SU-DHL-6 (cell line): ENCODE measurements at regions not wholly inside any gene's neighbourhood (a gene's known extent, or its start where the extent isn't known, plus 50 kb on each side); places are given as distances from the start of the nearest gene placed in this dataset.

ENCODE experiments used
- H2AFZ ChIP-seq: fragments of 200-600 bp; sonication (generic); 2 replicates; pipeline ENCODE4 v1.6.1; 2014; ENCODE audit warnings: low read depth, mild to moderate bottlenecking, moderate library complexity, mixed read lengths, antibody characterized with exemption, low read length; ENCODE audit not compliant: severe bottlenecking
- H3F3A ChIP-seq: fragments of 200-600 bp; shearing (Covaris generic); 2 replicates; pipeline ENCODE4 v1.6.0; 2016; ENCODE audit warnings: antibody characterized with exemption, mild to moderate bottlenecking; ENCODE audit not compliant: insufficient read depth
- H3K27ac ChIP-seq: fragments of 200-600 bp; sonication (generic); 2 replicates; pipeline ENCODE4 v1.5.1; 2016; ENCODE audit warnings: low read depth, mild to moderate bottlenecking, low read length, moderate library complexity, mixed read lengths
- H3K27me3 ChIP-seq: fragments of 200-600 bp; sonication (generic), shearing (Covaris generic); 2 replicates; pipeline ENCODE4 v1.6.0; 2014; ENCODE audit warnings: mild to moderate bottlenecking, low read length
- H3K36me3 ChIP-seq: fragments of 200-600 bp; sonication (generic); 2 replicates; pipeline ENCODE4 v1.6.1; 2014; ENCODE audit warnings: mild to moderate bottlenecking, low read length, mixed read lengths
- H3K4me2 ChIP-seq: fragments of 300-600, 200-600 bp; shearing (Covaris generic), sonication (generic); 2 replicates; pipeline ENCODE4 v1.6.0; 2014; ENCODE audit warnings: low read length, low read depth, mild to moderate bottlenecking; ENCODE audit not compliant: poor library complexity, severe bottlenecking
- H3K4me3 ChIP-seq: fragments of 200-600 bp; sonication (generic); 2 replicates; pipeline ENCODE4 v1.5.1; 2014; ENCODE audit warnings: antibody characterized with exemption, low read length, mild to moderate bottlenecking, mixed read lengths; ENCODE audit not compliant: insufficient read depth, poor library complexity, severe bottlenecking
- H3K79me2 ChIP-seq: fragments of 200-600 bp; sonication (generic); 2 replicates; pipeline ENCODE4 v1.6.1; 2014; ENCODE audit warnings: mild to moderate bottlenecking, low read length, moderate library complexity; ENCODE audit not compliant: insufficient read depth
- H3K9ac ChIP-seq: fragments of 200-600 bp; sonication (generic); 2 replicates; pipeline ENCODE4 v1.7.0; 2014; ENCODE audit warnings: mild to moderate bottlenecking, low read length
- H3K9me2 ChIP-seq: fragments of 200-600 bp; sonication (generic); replicated peaks from 2 replicates; pipeline ENCODE4 v1.6.1; 2014; ENCODE audit warnings: low read length; ENCODE audit not compliant: insufficient read depth
- H3K9me3 ChIP-seq: fragments of 200-600 bp; sonication (generic); 2 replicates; pipeline ENCODE4 v1.6.1; 2014; ENCODE audit warnings: low read length, mixed read lengths; ENCODE audit not compliant: insufficient read depth
- H4K20me1 ChIP-seq: fragments of 200-600 bp; sonication (generic); 2 replicates; pipeline ENCODE4 v1.6.1; 2014; ENCODE audit warnings: low read depth, mild to moderate bottlenecking, antibody characterized with exemption, low read length, moderate library complexity, mixed read lengths
- EZH2phosphoT487 ChIP-seq: fragments of 200-600 bp; sonication (generic), shearing (Covaris generic); conservative IDR thresholded peaks from 2 replicates; pipeline ENCODE4 v1.6.1; 2018; ENCODE audit warnings: mild to moderate bottlenecking, antibody characterized with exemption, low read length, moderate library complexity, mixed read lengths
- TF ChIP-seq, protein P1 (sequence below): fragments of 200-600 bp; sonication (generic); IDR thresholded peaks from one replicate; pipeline ENCODE4 v1.5.1; 2017; ENCODE audit warnings: antibody characterized with exemption, mild to moderate bottlenecking, low read length, moderate library complexity; ENCODE audit not compliant: insufficient read depth, poor library complexity, severe bottlenecking

DNA sequence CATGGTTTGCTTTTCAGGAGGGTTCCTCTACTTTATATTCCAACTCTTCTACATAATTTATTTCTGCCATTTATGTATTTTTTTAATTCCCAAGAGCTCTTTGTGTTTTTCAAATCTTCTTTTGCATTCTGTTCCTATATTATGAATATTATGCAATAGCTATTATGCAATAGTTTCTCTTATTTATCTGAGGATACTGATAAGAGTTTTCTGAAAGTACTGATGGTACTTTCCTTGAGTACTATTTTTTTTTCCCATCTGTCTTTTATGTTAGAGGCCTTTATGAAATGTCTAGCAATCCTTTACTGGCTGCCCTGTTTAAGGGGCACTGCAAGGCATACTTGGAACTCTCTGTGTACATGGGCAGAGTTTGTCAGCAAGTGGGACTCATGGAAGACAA lies 93.4 kb downstream of the SLC41A2 start:
- no peak overlapping the region for H3K27ac ChIP-seq

DNA sequence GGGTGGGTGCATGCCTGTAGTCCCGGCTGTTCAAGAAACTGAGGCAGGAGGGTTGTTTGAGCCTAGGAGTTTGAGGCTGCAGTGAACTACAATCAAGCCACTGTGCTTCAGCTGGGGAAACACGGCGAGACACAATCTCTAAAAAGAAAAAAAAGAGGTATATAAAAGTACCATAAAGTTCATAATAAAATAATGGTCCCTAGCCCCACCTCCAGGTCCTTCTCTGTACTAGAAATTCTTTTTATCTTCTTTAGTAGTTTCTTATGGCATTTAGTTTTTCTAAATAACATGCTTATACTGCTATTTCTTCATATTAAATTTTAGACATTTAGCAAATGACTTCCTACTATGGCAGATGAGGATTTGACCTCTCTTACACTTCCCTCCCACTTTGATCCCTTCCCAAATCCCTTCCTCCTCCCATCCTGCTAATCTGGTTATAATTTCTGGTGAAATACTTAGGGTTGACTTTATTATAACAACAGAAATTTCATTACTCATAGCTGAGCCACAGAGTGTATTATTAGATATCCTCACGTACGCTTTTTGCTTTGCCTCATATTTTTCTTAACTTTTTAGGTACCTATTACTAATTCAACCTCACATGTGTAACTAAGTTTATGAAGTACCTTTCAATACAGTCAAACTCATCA lies 94.7 kb downstream of the SLC41A2 start:
- no peaks in the 10 kb centered on the region for H3K27me3 ChIP-seq
- no peak overlapping the region for H3K4me3 ChIP-seq
- H4K20me1 ChIP-seq: no peaks in the 10 kb centered on the region
- no peaks in the 10 kb centered on the region for H3K9me2 ChIP-seq
- H3K36me3 ChIP-seq: no peaks in the 10 kb centered on the region
- no peak overlapping the region for H3K9ac ChIP-seq
- no peaks in the 10 kb centered on the region for H3K79me2 ChIP-seq
- H3K9me3 ChIP-seq: no peaks in the 10 kb centered on the region
- no peak overlapping the region for H3K27ac ChIP-seq
- H3F3A ChIP-seq: no peaks in the 10 kb centered on the region
- no peak overlapping the region for H2AFZ ChIP-seq
- H3K4me2 ChIP-seq: no peak overlapping the region
- TF ChIP-seq, protein P1, sequence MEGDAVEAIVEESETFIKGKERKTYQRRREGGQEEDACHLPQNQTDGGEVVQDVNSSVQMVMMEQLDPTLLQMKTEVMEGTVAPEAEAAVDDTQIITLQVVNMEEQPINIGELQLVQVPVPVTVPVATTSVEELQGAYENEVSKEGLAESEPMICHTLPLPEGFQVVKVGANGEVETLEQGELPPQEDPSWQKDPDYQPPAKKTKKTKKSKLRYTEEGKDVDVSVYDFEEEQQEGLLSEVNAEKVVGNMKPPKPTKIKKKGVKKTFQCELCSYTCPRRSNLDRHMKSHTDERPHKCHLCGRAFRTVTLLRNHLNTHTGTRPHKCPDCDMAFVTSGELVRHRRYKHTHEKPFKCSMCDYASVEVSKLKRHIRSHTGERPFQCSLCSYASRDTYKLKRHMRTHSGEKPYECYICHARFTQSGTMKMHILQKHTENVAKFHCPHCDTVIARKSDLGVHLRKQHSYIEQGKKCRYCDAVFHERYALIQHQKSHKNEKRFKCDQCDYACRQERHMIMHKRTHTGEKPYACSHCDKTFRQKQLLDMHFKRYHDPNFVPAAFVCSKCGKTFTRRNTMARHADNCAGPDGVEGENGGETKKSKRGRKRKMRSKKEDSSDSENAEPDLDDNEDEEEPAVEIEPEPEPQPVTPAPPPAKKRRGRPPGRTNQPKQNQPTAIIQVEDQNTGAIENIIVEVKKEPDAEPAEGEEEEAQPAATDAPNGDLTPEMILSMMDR: no peak
- no peak for TF ChIP-seq EZH2phosphoT487

More for the DNA sequence above, 93.4 kb downstream of the SLC41A2 start:
- Histone ChIP-seq H3K9me2 (no peaks in the 10 kb centered on the region), H4K20me1 (no peaks in the 10 kb centered on the region), H3F3A (no peaks in the 10 kb centered on the region), H3K4me3 (no peak overlapping the region), H3K4me2 (no peak overlapping the region), H3K27me3 (no peaks in the 10 kb centered on the region), H3K9ac (no peak overlapping the region), H2AFZ (no peak overlapping the region), H3K9me3 (no peaks in the 10 kb centered on the region), H3K79me2 (no peaks in the 10 kb centered on the region), H3K36me3 (no peaks in the 10 kb centered on the region)
- TF ChIP-seq, protein P1: no peak
- no peak for TF ChIP-seq EZH2phosphoT487

DNA sequence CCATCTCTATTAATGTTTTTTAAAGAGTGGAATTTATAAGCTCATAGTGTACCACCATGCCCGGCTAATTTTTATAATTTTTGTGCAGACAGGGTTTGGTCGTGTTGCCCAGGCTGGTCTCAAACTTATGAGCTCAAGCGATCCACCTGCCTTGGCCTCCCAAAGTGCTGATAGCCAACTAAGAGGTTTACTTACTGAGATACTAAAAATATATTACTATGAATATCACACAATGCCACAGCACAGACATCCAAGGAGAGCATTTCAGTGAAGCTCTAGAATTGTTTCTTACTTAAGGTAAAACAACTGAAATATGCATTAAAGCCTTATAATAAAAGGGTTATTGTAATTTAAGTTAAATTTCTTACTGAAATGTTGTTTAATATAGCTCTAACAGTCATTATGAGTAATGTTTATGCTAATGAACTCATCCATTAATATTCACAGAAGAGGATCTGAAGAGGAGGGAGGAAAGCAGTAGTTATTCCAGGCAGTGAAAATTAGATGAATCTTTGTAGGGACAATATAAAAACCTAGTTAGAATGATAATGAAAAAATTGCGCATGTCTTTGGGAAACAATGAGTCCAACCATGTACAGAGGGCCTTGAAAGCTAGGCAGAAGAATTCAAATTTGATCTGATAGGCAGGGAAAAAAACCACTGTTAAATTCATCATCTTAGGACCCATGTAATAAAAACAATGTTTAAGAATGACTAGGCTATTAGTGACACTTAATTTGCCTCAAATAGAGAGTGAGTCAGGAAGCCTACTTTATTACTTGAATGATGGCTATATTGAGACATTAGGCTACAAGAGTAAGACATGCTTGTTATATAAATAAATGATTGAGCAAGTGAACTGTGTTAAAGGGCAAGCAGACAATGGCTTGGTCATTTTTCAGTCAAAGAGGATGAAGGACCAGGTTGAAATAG lies 99.2 kb downstream of the SLC41A2 start:
- H2AFZ ChIP-seq: no peak overlapping the region
- no peaks in the 10 kb centered on the region for H4K20me1 ChIP-seq
- no peak overlapping the region for H3K9ac ChIP-seq
- no peaks in the 10 kb centered on the region for H3K79me2 ChIP-seq
- H3K27ac ChIP-seq: no peak overlapping the region
- H3K9me2 ChIP-seq: no peaks in the 10 kb centered on the region
- no peaks in the 10 kb centered on the region for H3K9me3 ChIP-seq
- no peak overlapping the region for H3K4me3 ChIP-seq
- no peaks in the 10 kb centered on the region for H3F3A ChIP-seq
- H3K36me3 ChIP-seq: no peaks in the 10 kb centered on the region; the same call in 1 of the 2 replicates
- TF ChIP-seq EZH2phosphoT487: no peak
- TF ChIP-seq, protein P1: no peak
- H3K4me2 ChIP-seq: no peak overlapping the region
- H3K27me3 ChIP-seq: no peaks in the 10 kb centered on the region
